Stimulated activated CD4-positive, alpha-beta T cell treated with anti-CD3 and anti-CD28 coated beads, Interleukin-2, amount 100 ng/mL, for 4 hours (primary cell): ENCODE measurements at regions not wholly inside any gene's neighbourhood (a gene's known extent, or its start where the extent isn't known, plus 50 kb on each side); places are given as distances from the start of the nearest gene placed in this dataset.

Source experiments
- DNase-seq: peaks from one replicate; pipeline ENCODE4 v3.0.0-alpha.2; 2020; ENCODE audit warnings: low read depth

DNA sequence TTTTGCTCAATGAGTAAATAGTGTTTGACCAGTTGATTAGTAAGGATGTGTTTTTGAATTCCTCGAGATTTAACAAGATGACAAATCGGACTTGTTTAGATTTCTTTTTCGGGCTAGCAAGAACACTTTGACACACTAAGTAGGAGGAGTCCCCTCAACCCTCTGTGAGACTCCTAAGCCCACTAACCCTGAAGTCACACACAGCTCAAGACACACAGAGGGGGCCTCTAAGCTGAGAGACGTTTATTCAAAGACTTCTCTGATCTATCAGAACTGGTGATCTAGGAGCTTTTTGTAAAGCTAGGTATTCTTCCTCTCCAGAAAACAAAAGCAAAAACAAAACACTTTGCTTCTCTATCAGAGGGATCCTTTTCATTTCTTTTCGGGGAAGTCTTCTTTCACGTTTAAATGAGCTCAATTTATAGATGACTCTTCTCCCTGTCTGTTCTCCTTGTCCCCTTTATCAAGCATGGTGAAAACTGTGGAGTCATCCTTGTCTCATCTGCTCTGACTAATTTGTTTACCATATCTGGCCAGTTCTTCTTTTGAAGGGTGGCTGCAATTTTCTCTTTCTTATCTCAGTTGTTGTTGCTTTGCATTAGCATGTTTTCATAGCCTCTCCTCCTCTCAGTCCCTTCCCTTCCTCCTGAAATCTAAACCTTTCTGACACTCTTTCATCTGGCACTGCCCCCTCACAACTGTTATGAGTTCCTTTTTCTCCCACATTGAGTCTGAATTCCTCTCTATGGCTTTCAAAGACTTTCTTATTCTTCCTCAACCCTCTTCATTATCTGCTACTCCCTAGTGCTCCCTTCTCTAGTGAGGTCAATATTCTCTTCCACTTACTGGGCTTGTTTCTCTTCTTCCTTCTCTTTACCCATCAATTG lies 68.5 kb upstream of the RAI14 start:
- DNase-seq: no peak

- DNase-seq: no peak
Measured at GRCh38 chr5:34589832-34590231, 66.3 kb upstream of the RAI14 start.

DNA sequence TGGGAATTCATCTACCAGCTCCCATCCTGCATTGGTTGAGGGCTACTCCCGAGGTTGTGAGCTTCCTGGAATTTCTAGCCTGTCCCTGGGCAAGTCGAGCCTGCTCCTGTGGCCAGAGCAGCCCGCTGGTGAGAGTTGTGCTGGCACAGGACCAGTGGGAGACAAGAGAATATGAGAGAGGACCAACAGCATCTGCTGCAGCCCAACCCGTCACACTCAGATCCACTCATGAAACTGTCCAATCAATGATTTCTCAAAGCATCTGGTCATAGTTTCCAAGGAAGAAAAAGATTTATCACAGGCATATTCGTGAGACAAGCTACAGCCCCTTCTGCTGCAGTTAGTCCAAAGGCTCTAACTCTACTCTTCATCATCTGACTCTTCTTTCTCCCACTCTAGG lies 64.4 kb upstream of the RAI14 start:
- no peak for DNase-seq

- DNase-seq: no peak
Measured at GRCh38 chr5:34597034-34598027, 58.8 kb upstream of the RAI14 start.

DNA sequence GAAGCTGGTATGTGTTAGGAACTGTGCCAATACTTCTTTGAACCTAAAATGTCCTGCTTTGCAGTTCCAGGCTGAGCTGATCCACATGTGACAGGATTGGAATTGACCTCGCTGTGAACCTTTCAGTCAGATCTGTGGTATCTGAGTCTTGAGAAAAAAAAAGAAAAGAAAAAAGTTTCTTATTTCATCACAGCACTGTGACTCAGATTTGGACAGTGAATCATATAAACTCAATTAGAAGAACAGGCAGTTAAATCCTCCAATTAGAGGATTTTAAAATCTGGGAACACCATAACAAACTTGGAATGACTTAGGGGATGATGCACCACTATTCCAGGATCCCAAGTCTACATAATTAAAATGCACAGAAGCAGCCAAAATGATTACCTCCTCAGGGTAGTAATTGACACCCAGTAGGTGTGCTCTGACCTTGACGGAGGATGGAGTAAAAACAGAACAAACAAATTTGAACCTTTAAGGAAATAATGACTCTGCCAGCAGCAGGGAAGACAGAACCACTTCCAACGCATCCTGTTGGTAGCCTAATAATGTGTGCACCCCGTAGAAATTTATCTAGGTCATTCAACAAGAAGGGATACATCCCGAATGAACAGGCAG lies 57.8 kb upstream of the RAI14 start:
- no peak for DNase-seq

GRCh38 chr5:34599471-34600117 lies 56.5 kb upstream of the RAI14 start:
- no peak for DNase-seq

GRCh38 chr5:34600118-34600493 lies 56.0 kb upstream of the RAI14 start:
- no peak for DNase-seq

DNA sequence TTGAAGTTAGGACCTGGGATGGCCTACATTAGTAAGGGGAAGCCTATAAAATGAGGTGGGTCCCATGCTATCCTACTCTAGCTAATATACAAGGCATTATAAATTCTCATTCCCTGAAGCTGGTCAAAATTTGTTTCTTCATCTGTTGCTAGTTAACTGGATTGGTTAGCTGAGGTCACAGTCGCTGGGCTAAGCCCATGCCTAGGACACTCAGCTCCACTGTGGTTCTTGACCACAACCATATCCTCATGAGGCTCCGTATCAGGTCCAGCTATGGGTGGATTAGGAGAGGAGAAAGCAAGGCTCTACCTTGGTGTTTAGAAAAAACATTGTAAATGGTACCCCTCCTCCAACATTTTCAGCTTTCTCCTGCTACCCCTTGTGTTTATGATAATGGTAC lies 52.8 kb upstream of the RAI14 start:
- no peak for DNase-seq

DNA sequence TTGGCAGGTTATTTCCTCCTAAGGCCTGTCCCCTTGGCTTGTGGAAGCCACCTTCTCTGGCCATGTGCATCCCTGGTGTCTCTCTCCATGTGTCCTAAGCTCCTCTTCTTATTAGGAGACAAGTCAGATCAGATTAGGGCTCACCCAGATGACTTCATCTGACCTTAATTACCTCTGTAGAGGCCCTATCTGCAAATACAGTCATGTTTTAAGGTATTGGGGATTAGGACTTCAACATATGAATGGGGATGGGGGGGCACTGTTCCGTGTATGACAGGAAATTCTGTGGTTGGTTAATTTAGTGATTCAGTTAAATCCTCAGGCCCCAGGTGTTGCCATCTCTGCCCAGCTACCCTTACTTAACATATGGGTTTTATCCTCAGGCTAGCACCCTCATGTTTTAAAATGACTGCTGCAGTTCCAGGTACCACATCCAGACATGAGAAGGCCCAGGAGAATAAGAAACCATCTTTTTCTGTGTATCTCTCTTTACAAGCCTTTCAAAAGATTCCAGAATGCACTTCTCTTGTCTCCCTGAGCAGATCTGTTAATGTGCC lies 51.9 kb upstream of the RAI14 start:
- DNase-seq: no peak

DNA sequence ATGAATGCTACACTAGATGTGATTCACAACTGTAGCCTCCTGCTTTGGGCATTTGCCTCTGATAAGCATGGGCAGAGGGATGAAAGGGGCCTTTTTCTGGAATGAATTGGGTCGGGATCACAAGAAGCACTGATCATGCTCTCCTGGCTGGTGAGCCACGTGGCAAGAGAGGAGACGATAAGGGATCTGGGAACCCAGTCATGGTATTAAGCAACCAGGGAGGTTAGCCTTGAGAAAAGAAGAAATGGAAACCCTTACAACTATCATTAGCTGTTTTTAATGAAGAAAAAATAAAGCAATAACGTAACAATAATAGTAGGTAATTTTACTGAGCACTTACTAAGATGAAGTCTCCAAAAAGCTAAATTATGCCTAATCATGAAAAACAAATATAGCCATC lies 50.0 kb upstream of the RAI14 start:
- DNase-seq: no peak
